Parathyroid adenoma (tissue), 2 donors: ENCODE measurements at regions not wholly inside any gene's neighbourhood (a gene's known extent, or its start where the extent isn't known, plus 50 kb on each side); places are given as distances from the start of the nearest gene placed in this dataset.

ENCODE experiments used
- H2AFZ ChIP-seq: fragments of 300-600 bp; sonication (generic); one replicate; pipeline ENCODE4 v1.7.0; 2017; ENCODE audit warnings: antibody characterized with exemption, mild to moderate bottlenecking
- H3K27ac ChIP-seq: fragments of 300-600 bp; sonication (generic); one replicate; pipeline ENCODE4 v1.7.0; 2017
- H3K27me3 ChIP-seq: fragments of 300-600 bp; sonication (generic); one replicate; pipeline ENCODE4 v1.7.0; 2017; ENCODE audit warnings: low read length; ENCODE audit not compliant: control insufficient read depth, insufficient read depth
- H3K36me3 ChIP-seq: fragments of 300-600 bp; sonication (generic); one replicate; pipeline ENCODE4 v1.7.0; 2017; ENCODE audit warnings: low read length; ENCODE audit not compliant: control insufficient read depth, insufficient read depth
- H3K4me1 ChIP-seq: fragments of 300-600 bp; sonication (generic); one replicate; pipeline ENCODE4 v1.7.0; 2017; ENCODE audit warnings: control low read depth
- H3K4me2 ChIP-seq: fragments of 300-600 bp; sonication (generic); one replicate; pipeline ENCODE4 v1.7.0; 2017; ENCODE audit warnings: low read length
- H3K4me3 ChIP-seq: fragments of 300-600 bp; sonication (generic); one replicate; pipeline ENCODE4 v1.7.0; 2017; ENCODE audit warnings: low read depth, low read length
- H3K79me2 ChIP-seq: fragments of 300-600 bp; sonication (generic); one replicate; pipeline ENCODE4 v1.7.0; 2017; ENCODE audit warnings: control low read depth
- H3K9ac ChIP-seq: fragments of 300-600 bp; sonication (generic); one replicate; pipeline ENCODE4 v1.7.0; 2017; ENCODE audit warnings: mild to moderate bottlenecking
- H3K9me3 ChIP-seq: fragments of 300-600 bp; sonication (generic); one replicate; pipeline ENCODE4 v1.7.0; 2017; ENCODE audit warnings: low read length; ENCODE audit not compliant: control insufficient read depth
- TF ChIP-seq, protein P1 (sequence below): fragments of 300-600 bp; sonication (generic); IDR thresholded peaks from one replicate; pipeline ENCODE4 v1.7.0; 2017; ENCODE audit warnings: antibody characterized with exemption, mild to moderate bottlenecking
- donor health status: primary hyperparathyroidism.

- Histone ChIP-seq H3K27ac (no peak overlapping the region), H3K4me3 (no peak overlapping the region), H3K4me2 (no peak overlapping the region), H3K4me1 (no peaks in the 10 kb centered on the region), H3K9me3 (no peaks in the 10 kb centered on the region), H3K9ac (no peak overlapping the region), H3K36me3 (no peaks in the 10 kb centered on the region), H3K27me3 (no peaks in the 10 kb centered on the region), H3K79me2 (no peaks in the 10 kb centered on the region), H2AFZ (no peak overlapping the region)
- TF ChIP-seq, protein P1, sequence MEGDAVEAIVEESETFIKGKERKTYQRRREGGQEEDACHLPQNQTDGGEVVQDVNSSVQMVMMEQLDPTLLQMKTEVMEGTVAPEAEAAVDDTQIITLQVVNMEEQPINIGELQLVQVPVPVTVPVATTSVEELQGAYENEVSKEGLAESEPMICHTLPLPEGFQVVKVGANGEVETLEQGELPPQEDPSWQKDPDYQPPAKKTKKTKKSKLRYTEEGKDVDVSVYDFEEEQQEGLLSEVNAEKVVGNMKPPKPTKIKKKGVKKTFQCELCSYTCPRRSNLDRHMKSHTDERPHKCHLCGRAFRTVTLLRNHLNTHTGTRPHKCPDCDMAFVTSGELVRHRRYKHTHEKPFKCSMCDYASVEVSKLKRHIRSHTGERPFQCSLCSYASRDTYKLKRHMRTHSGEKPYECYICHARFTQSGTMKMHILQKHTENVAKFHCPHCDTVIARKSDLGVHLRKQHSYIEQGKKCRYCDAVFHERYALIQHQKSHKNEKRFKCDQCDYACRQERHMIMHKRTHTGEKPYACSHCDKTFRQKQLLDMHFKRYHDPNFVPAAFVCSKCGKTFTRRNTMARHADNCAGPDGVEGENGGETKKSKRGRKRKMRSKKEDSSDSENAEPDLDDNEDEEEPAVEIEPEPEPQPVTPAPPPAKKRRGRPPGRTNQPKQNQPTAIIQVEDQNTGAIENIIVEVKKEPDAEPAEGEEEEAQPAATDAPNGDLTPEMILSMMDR: no peak
Measured at GRCh38 chr11:115653076-115653475, 148.9 kb upstream of the CADM1 start.

- no peaks in the 10 kb centered on the region for H3K79me2 ChIP-seq
- no peaks in the 10 kb centered on the region for H3K4me1 ChIP-seq
- no peak overlapping the region for H2AFZ ChIP-seq
- H3K36me3 ChIP-seq: no peaks in the 10 kb centered on the region
- no peak overlapping the region for H3K9ac ChIP-seq
- H3K9me3 ChIP-seq: no peaks in the 10 kb centered on the region
- H3K4me3 ChIP-seq: no peak overlapping the region
- TF ChIP-seq, protein P1: no peak
- no peak overlapping the region for H3K4me2 ChIP-seq
- H3K27ac ChIP-seq: no peak overlapping the region
- no peaks in the 10 kb centered on the region for H3K27me3 ChIP-seq
Measured at GRCh38 chr11:115652496-115652895, 148.3 kb upstream of the CADM1 start.

DNA sequence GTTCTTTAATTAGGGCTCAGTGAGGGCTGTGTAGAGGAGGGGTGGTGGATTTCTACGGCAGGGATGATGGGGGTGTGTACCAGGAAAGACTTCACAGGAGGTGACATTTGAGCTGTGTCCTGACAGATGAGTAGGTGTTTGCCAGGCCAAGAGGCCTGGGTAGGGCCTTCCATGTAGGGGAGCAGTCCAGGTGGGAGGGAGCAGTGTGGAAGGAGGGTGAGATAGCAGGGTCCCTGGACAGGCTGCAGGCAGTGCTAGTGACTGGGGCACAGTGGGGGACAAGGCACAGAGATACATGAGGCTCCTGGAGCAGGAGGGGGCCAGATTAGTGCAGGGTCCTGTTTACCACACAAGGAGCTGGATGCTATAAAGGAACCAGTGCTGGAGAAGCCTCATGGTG, 147.9 kb upstream of the CADM1 start:
- H3K27me3 ChIP-seq: no peaks in the 10 kb centered on the region
- H3K79me2 ChIP-seq: no peaks in the 10 kb centered on the region
- TF ChIP-seq, protein P1: no peak
- no peak overlapping the region for H3K4me3 ChIP-seq
- H3K4me1 ChIP-seq: no peaks in the 10 kb centered on the region
- no peak overlapping the region for H3K4me2 ChIP-seq
- H2AFZ ChIP-seq: no peak overlapping the region
- no peaks in the 10 kb centered on the region for H3K9me3 ChIP-seq
- H3K36me3 ChIP-seq: no peaks in the 10 kb centered on the region
- no peak overlapping the region for H3K9ac ChIP-seq
- no peak overlapping the region for H3K27ac ChIP-seq

GRCh38 chr11:115649461-115649860, 145.2 kb upstream of the CADM1 start:
- H3K4me3 ChIP-seq: no peak overlapping the region
- no peak overlapping the region for H3K9ac ChIP-seq
- TF ChIP-seq, protein P1: no peak
- H3K27ac ChIP-seq: no peak overlapping the region
- H3K27me3 ChIP-seq: no peaks in the 10 kb centered on the region
- no peak overlapping the region for H2AFZ ChIP-seq
- H3K36me3 ChIP-seq: no peaks in the 10 kb centered on the region
- H3K9me3 ChIP-seq: no peaks in the 10 kb centered on the region
- H3K4me2 ChIP-seq: no peak overlapping the region
- H3K79me2 ChIP-seq: no peaks in the 10 kb centered on the region
- no peaks in the 10 kb centered on the region for H3K4me1 ChIP-seq

GRCh38 chr11:115645631-115646317, 141.6 kb upstream of the CADM1 start:
- no peak overlapping the region for H3K27ac ChIP-seq

More at GRCh38 chr11:115645631-115646317, 141.6 kb upstream of the CADM1 start:
- Histone ChIP-seq H3K4me2 (no peak overlapping the region), H3K9ac (no peak overlapping the region), H3K36me3 (no peaks in the 10 kb centered on the region), H3K9me3 (no peaks in the 10 kb centered on the region), H3K4me1 (no peaks in the 10 kb centered on the region), H3K27me3 (no peaks in the 10 kb centered on the region), H3K4me3 (no peak overlapping the region), H3K79me2 (no peaks in the 10 kb centered on the region), H2AFZ (no peak overlapping the region)
- TF ChIP-seq, protein P1: no peak
